Pancreas (tissue), 10 donors: ENCODE measurements at regions not wholly inside any gene's neighbourhood (a gene's known extent, or its start where the extent isn't known, plus 50 kb on each side); places are given as distances from the start of the nearest gene placed in this dataset.
"Not testable (repeated sequence)": the region's sequence is repeated elsewhere in the genome, so short reads cannot be mapped to it uniquely, and the experiment has no call there.

Experiments
- ATAC-seq, 4 donors: fragments of 200-7000 bp; cut with Tn5 transposase; one replicate each; pipeline versions ENCODE4 v1.8.0 to v1.9.1; 2020; ENCODE audit warnings: mild to moderate bottlenecking in 4 of 4, moderate library complexity in 4 of 4
- DNase-seq, 6 donors: peaks; one replicate each; pipeline ENCODE4 v3.0.0-alpha.2; 2020
- FAIRE-seq: peaks from 2 replicates; lab custom pipeline; 2012; peaks lifted over from hg19 to GRCh38; lab: Jason Lieb, UNC
- H3K27ac ChIP-seq, 4 donors: fragments of 200-600 bp; sonication (generic); 1 replicate in 3 of 4; 2 replicates in 1 of 4; pipeline versions ENCODE4 v1.5.0 to v1.8.0; 2020
- H3K27me3 ChIP-seq, 4 donors: fragments of 200-600 bp; one replicate each; pipeline ENCODE4 v1.8.0; 2021
- H3K36me3 ChIP-seq, 3 donors: fragments of 200-600 bp; sonication (generic) in 1 of 3; one replicate each; pipeline versions ENCODE4 v1.5.0 to v1.8.0; 2020 to 2021
- H3K4me1 ChIP-seq, 3 donors: fragments of 200-600 bp; one replicate each; pipeline ENCODE4 v1.8.0; 2021
- H3K4me3 ChIP-seq, 4 donors: fragments of 200-600 bp; sonication (generic) in 2 of 4; one replicate each; pipeline versions ENCODE4 v1.5.0 to v1.8.0; 2020 to 2021
- H3K9me3 ChIP-seq, 4 donors: fragments of 200-600 bp; one replicate each; pipeline ENCODE4 v1.8.0; 2021
- CTCF ChIP-seq, 4 donors: fragments of 200-600 bp; sonication (generic) in 3 of 4; IDR thresholded peaks; one replicate each; pipeline versions ENCODE4 v1.5.0 to v1.8.0; 2021; ENCODE audit warnings: antibody characterized with exemption in 4 of 4
- WGBS, 2 donors: extraction: QIAGEN DNeasy Blood & Tissue Kit; methylation state at CpG; one replicate each; pipeline ENCODE4 v1.1.7; 2013; 5-methylcytosine and 5-hydroxymethylcytosine counted together
- intact Hi-C, 3 donors: fragments of 100-400 bp; cut with DNase I; formaldehyde crosslinking; loops; one replicate each; pipeline versions ENCODE4 v1.11.1 to v1.14.2; 2022
- donor health status: healthy with polysubstance abuse.
- donor health status: DM: no; HTN: no; CAD: no; lungs with moderate emphysema.
- donor health status: DM: no; HTN: no; CAD: no.
- donor health status: control.
- donor health status: control.
- donor health status: Bipolar disorder and iron deficiency.
- donor health status: DM: yes; HTN: yes; CAD: no.
- donor health status: DM: no; HTN: no; CAD: no.
- donor health status: DM: no; HTN: no; CAD: no.
- donor health status: DM: yes; HTN: yes; CAD: no.

- H3K36me3 ChIP-seq = no peaks in the 10 kb centered on the region
- no peak for TF ChIP-seq CTCF (IDR thresholded peaks at IDR 0.05)
- no peaks in the 10 kb centered on the region for H3K9me3 ChIP-seq
- no peaks in the 10 kb centered on the region for H3K27me3 ChIP-seq
- FAIRE-seq (no peak), ATAC-seq (no peak), DNase-seq (no peak)
- H3K4me1 ChIP-seq = no peaks in the 10 kb centered on the region
- intact Hi-C loops = no loop called here
- H3K27ac ChIP-seq = no peak overlapping the region
- H3K4me3 ChIP-seq = no peak overlapping the region
Observed at GRCh38 chrY:3037471-3037870, 102.3 kb downstream of the ZFY start.

GRCh38 chrY:3040415-3040814, 105.2 kb downstream of the ZFY start:
- no peaks in the 10 kb centered on the region for H3K9me3 ChIP-seq
- ATAC-seq = no peak
- H3K36me3 ChIP-seq = no peaks in the 10 kb centered on the region
- intact Hi-C loops = no loop called here
- no peaks in the 10 kb centered on the region for H3K4me1 ChIP-seq
- WGBS, 2 donors = 88% methylated on average over 3 of the region's 3 CpGs; no CpG with 5 or more reads in 1 of the 2 donors
- H3K27me3 ChIP-seq = no peaks in the 10 kb centered on the region
- FAIRE-seq = no peak
- H3K4me3 ChIP-seq = no peak overlapping the region
- TF ChIP-seq CTCF (IDR thresholded peaks at IDR 0.05) = no peak
- DNase-seq = no peak
- H3K27ac ChIP-seq = no peak overlapping the region

GRCh38 chrY:3041985-3042384, 106.8 kb downstream of the ZFY start:
- Histone ChIP-seq H3K9me3 (no peaks in the 10 kb centered on the region), H3K36me3 (no peaks in the 10 kb centered on the region), H3K4me3 (no peak overlapping the region), H3K4me1 (no peaks in the 10 kb centered on the region), H3K27ac (no peak overlapping the region), H3K27me3 (no peaks in the 10 kb centered on the region)
- FAIRE-seq (no peak), ATAC-seq (no peak), DNase-seq (no peak)
- intact Hi-C loops = no loop called here
- TF ChIP-seq CTCF (IDR thresholded peaks at IDR 0.05) = no peak

- ATAC-seq = no peak
- TF ChIP-seq CTCF (IDR thresholded peaks at IDR 0.05) = no peak
- intact Hi-C loops = no loop called here
- no peak overlapping the region for H3K4me3 ChIP-seq
- H3K27ac ChIP-seq = no peak overlapping the region
- no peaks in the 10 kb centered on the region for H3K36me3 ChIP-seq
- 24% methylated on average over 5 of the region's 5 CpGs; no CpG with 5 or more reads in 1 of the 2 donors for WGBS, 2 donors
- no peaks in the 10 kb centered on the region for H3K4me1 ChIP-seq
- no peak for FAIRE-seq
- H3K27me3 ChIP-seq = no peaks in the 10 kb centered on the region
- no peak for DNase-seq
- H3K9me3 ChIP-seq = no peaks in the 10 kb centered on the region
Observed at GRCh38 chrY:3042901-3043300, 107.7 kb downstream of the ZFY start.

- no peak for TF ChIP-seq CTCF (IDR thresholded peaks at IDR 0.05)
- no peak for ATAC-seq
- 82% methylated on average over 2 of the region's 2 CpGs; no CpG with 5 or more reads in 1 of the 2 donors for WGBS, 2 donors
- no peaks in the 10 kb centered on the region for H3K4me1 ChIP-seq
- H3K36me3 ChIP-seq = no peaks in the 10 kb centered on the region
- no peaks in the 10 kb centered on the region for H3K27me3 ChIP-seq
- no peak for DNase-seq
- no peaks in the 10 kb centered on the region for H3K9me3 ChIP-seq
- intact Hi-C loops = no loop called here
- no peak overlapping the region for H3K4me3 ChIP-seq
- no peak overlapping the region for H3K27ac ChIP-seq
- no peak for FAIRE-seq
Observed at GRCh38 chrY:3045048-3045447, 109.9 kb downstream of the ZFY start.

- H3K4me3 ChIP-seq, FAIRE-seq, intact Hi-C loops, H3K36me3 ChIP-seq, ATAC-seq, H3K27me3 ChIP-seq, DNase-seq, H3K9me3 ChIP-seq, H3K4me1 ChIP-seq, H3K27ac ChIP-seq: not testable (repeated sequence)
- WGBS, 2 donors = no CpG with 5 or more reads among the region's 1 CpG
Observed at GRCh38 chrY:3055496-3055895, 120.3 kb downstream of the ZFY start.

GRCh38 chrY:3058342-3058741, 123.2 kb downstream of the ZFY start:
- H3K4me3 ChIP-seq = not testable (repeated sequence)

GRCh38 chrY:3060671-3061070, 125.5 kb downstream of the ZFY start:
- H3K27ac ChIP-seq, H3K4me1 ChIP-seq, FAIRE-seq, H3K4me3 ChIP-seq, DNase-seq, H3K9me3 ChIP-seq, H3K27me3 ChIP-seq, H3K36me3 ChIP-seq, intact Hi-C loops, ATAC-seq: not testable (repeated sequence)
- 61% methylated on average over 1 of the region's 1 CpG; no CpG with 5 or more reads in 1 of the 2 donors for WGBS, 2 donors

More at GRCh38 chrY:3058342-3058741, 123.2 kb downstream of the ZFY start:
- H3K27ac ChIP-seq, H3K4me1 ChIP-seq, ATAC-seq, H3K9me3 ChIP-seq, H3K27me3 ChIP-seq, H3K36me3 ChIP-seq, FAIRE-seq, intact Hi-C loops, DNase-seq: not testable (repeated sequence)
